Adrenal gland (tissue), 5 donors: ENCODE measurements at regions not wholly inside any gene's neighbourhood (a gene's known extent, or its start where the extent isn't known, plus 50 kb on each side); places are given as distances from the start of the nearest gene placed in this dataset.

Experiments
- CTCF ChIP-seq, 6 experiments: fragments of 450-650 bp in 4 of 6; fragments of 200-600 bp in 2 of 6; sonication (generic) in 1 of 6; IDR thresholded peaks; 1 replicate in 5 of 6; 2 replicates in 1 of 6; pipeline versions ENCODE4 v1.5.1 to v1.8.0; 2016 to 2021; ENCODE audit warnings: antibody characterized with exemption in 6 of 6, mild to moderate bottlenecking in 2 of 6, moderate library complexity in 1 of 6
- POLR2A ChIP-seq, 2 donors: fragments of 450-650 bp; IDR thresholded peaks; one replicate each; pipeline ENCODE4 v1.6.1; 2017; ENCODE audit warnings: antibody characterized with exemption in 2 of 2, mild to moderate bottlenecking in 2 of 2, moderate library complexity in 1 of 2
- donor health status: DM: no; HTN: no; CAD: no.

DNA sequence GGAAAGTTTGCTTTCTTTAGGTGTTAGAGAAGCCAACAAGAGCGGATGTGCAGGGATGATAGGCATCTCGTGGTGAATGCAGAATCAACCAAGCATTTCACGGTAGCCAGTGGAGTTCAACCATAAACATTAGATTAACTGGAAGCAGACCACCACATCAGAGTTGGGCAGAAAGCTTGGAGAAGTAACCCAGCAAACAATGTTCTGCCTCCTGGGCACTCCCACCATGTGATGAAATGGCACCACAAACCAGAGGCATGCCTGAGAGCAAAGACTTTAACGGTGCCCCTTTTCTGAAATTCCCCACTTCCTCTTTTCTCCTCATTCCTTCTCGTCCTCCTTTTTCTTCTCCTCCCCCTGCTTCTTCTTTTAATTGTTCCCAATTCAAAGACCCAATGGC, 193.5 kb upstream of the ANKFN1 start:
- no peak for TF ChIP-seq CTCF (IDR thresholded peaks at IDR 0.05)
- no peak for TF ChIP-seq POLR2A (IDR thresholded peaks at IDR 0.05)
